K562 (cell line): ENCODE measurements at regions not wholly inside any gene's neighbourhood (a gene's known extent, or its start where the extent isn't known, plus 50 kb on each side); places are given as distances from the start of the nearest gene placed in this dataset.
"Not testable (repeated sequence)": the region's sequence is repeated elsewhere in the genome, so short reads cannot be mapped to it uniquely, and the experiment has no call there.

Experiments
- ATAC-seq: fragments of 200-7000 bp; cut with Tn5 transposase; 3 replicates; pipeline ENCODE4 v1.9.1; 2020; ENCODE audit warnings: moderate library complexity
- BruUV-seq: library from RNA; stranded (reverse); fragments of 400-500 nt; replicated peaks from 2 replicates; lab custom pipeline; 2021; lab: Mats Ljungman, UMichigan
- CTCF ChIA-PET: fragments of 300-600 bp; formaldehyde crosslinking; extraction: SDS; loops from one replicate; lab custom pipeline; 2021; ENCODE audit warnings: low intra/inter-chr PET ratio; lab: Yijun Ruan, JAX
- POLR2A ChIA-PET: fragments of 300-600, 350-650 bp; sonication (Branson Sonifier 250); formaldehyde crosslinking; extraction: SDS; loops from one replicate; lab custom pipeline; 2021; ENCODE audit warnings: antibody characterized with exemption, inconsistent platforms; lab: Yijun Ruan, JAX
- DNase-seq, 4 experiments: peaks; one replicate each; pipeline versions ENCODE4 v3.0.0 to v3.0.0-alpha.2; 2011 to 2018; ENCODE audit warnings: low spot score in 3 of 4, mixed read lengths in 3 of 4; ENCODE audit errors: extremely low read depth in 1 of 4
- FAIRE-seq: peaks from 2 replicates; lab custom pipeline; 2011; peaks lifted over from hg19 to GRCh38; lab: Jason Lieb, UNC
- H2AFZ ChIP-seq: 2 replicates; pipeline ENCODE4 v1.6.0; 2011; ENCODE audit warnings: low read depth, low read length, control low read depth, inconsistent platforms
- H3K27ac ChIP-seq: fragments of 200-600 bp; 3 replicates; pipeline ENCODE4 v1.8.0; 2011; ENCODE audit warnings: low read depth, mild to moderate bottlenecking, control low read depth, inconsistent platforms, low read length, moderate library complexity, mixed read lengths; ENCODE audit errors: extremely low read depth
- H3K27me3 ChIP-seq, 2 experiments: fragments of 300-600 bp in 1 of 2; 2 replicates in 1 of 2; 3 replicates in 1 of 2; pipeline versions ENCODE4 v1.6.0 to v1.8.0; 2011; ENCODE audit warnings: inconsistent platforms in 2 of 2, low read length in 2 of 2, mild to moderate bottlenecking in 1 of 2, mixed read lengths in 1 of 2, moderate library complexity in 1 of 2; ENCODE audit not compliant: control insufficient read depth in 2 of 2, insufficient read depth in 2 of 2
- H3K36me3 ChIP-seq: fragments of 300-600 bp; 3 replicates; pipeline ENCODE4 v1.8.0; 2011; ENCODE audit warnings: mild to moderate bottlenecking, low read length, inconsistent platforms; ENCODE audit not compliant: control insufficient read depth, insufficient read depth
- H3K4me1 ChIP-seq, 2 experiments: fragments of 200-600 bp in 1 of 2; replicated peaks in 1 of 2; 2 replicates in 1 of 2; 3 replicates in 1 of 2; pipeline versions ENCODE4 v1.5.1 to v1.8.0; 2011; ENCODE audit warnings: inconsistent platforms in 2 of 2, low read length in 2 of 2, mild to moderate bottlenecking in 1 of 2, mixed read lengths in 1 of 2, moderate library complexity in 1 of 2; ENCODE audit not compliant: control insufficient read depth in 2 of 2, insufficient read depth in 2 of 2
- H3K4me2 ChIP-seq: 2 replicates; pipeline ENCODE4 v1.6.1; 2011; ENCODE audit warnings: low read length, control low read depth, inconsistent platforms, mixed read lengths; ENCODE audit not compliant: insufficient read depth
- H3K4me3 ChIP-seq: fragments of 200-600 bp; sonication (generic), shearing (Covaris generic); 2 replicates; pipeline ENCODE4 v1.5.1; 2016; ENCODE audit warnings: control low read depth, inconsistent platforms
- H3K79me2 ChIP-seq: fragments of 200-600 bp; 3 replicates; pipeline ENCODE4 v1.8.0; 2011; ENCODE audit warnings: low read length, inconsistent platforms; ENCODE audit not compliant: control insufficient read depth, insufficient read depth
- H3K9ac ChIP-seq, 2 experiments: 2 replicates each; pipeline versions ENCODE4 v1.6.0 to v1.6.1; 2011; ENCODE audit warnings: low read depth in 2 of 2, low read length in 2 of 2, control low read depth in 1 of 2, inconsistent platforms in 1 of 2, mild to moderate bottlenecking in 1 of 2, mixed read lengths in 1 of 2; ENCODE audit not compliant: insufficient read depth in 1 of 2
- H3K9me1 ChIP-seq: one replicate; pipeline ENCODE4 v1.6.0; 2011; ENCODE audit warnings: inconsistent platforms, mild to moderate bottlenecking, low read length, moderate library complexity; ENCODE audit not compliant: control insufficient read depth, insufficient read depth
- H3K9me3 ChIP-seq: replicated peaks from 2 replicates; pipeline ENCODE4 v1.5.1; 2011; ENCODE audit warnings: low read depth, low read length, inconsistent platforms; ENCODE audit not compliant: control insufficient read depth, insufficient read depth
- H4K20me1 ChIP-seq: replicated peaks from 2 replicates; pipeline ENCODE4 v1.6.1; 2011; ENCODE audit warnings: low read length, inconsistent platforms, mixed read lengths; ENCODE audit not compliant: control insufficient read depth, insufficient read depth
- HDAC2 ChIP-seq: fragments of 450-650 bp; IDR thresholded peaks from 2 replicates; pipeline ENCODE4 v1.6.1; 2016; ENCODE audit warnings: mild to moderate bottlenecking
- HMG20A ChIP-seq: fragments of 450-650 bp; formaldehyde crosslinking; conservative IDR thresholded peaks from 2 replicates; pipeline ENCODE4 v1.4.0; 2020; ENCODE audit warnings: mild to moderate bottlenecking, mixed read lengths
- LCOR ChIP-seq: sonication (generic); formaldehyde crosslinking; IDR thresholded peaks from 2 replicates; pipeline ENCODE4 v1.8.0; 2022; ENCODE audit warnings: mild to moderate bottlenecking, missing genetic modification reagents
- ZBTB17 ChIP-seq: fragments of 450-650 bp; formaldehyde crosslinking; IDR thresholded peaks from 2 replicates; pipeline ENCODE4 v1.4.0; 2020; ENCODE audit warnings: mild to moderate bottlenecking
- WGBS: fragments of 100-300 bp; shearing (Covaris generic); methylation state at CpG from one replicate; pipeline ENCODE4 v1.1.6; 2016; ENCODE audit warnings: low coverage, mixed read lengths; ENCODE audit not compliant: insufficient coverage; ENCODE audit errors: missing lambda C conversion rate; 5-methylcytosine and 5-hydroxymethylcytosine counted together
- in situ Hi-C: fragments of 300-500 bp; cut with MboI; formaldehyde crosslinking; loops from 4 replicates; pipeline ENCODE4 v1.15.0; 2018; ENCODE audit warnings: inconsistent platforms, mixed read lengths
- intact Hi-C: fragments of 100-400 bp; cut with micrococcal nuclease; formaldehyde crosslinking; loops from 2 replicates; pipeline ENCODE4 v1.14.2; 2022

- H2AFZ ChIP-seq, H4K20me1 ChIP-seq, H3K27me3 ChIP-seq, CTCF ChIA-PET, H3K4me2 ChIP-seq, ATAC-seq, H3K9me1 ChIP-seq, FAIRE-seq, H3K79me2 ChIP-seq, H3K9ac ChIP-seq, H3K4me3 ChIP-seq, H3K36me3 ChIP-seq, intact Hi-C loops, BruUV-seq, H3K4me1 ChIP-seq, H3K27ac ChIP-seq, in situ Hi-C loops, DNase-seq, H3K9me3 ChIP-seq: not testable (repeated sequence)
- WGBS, result 0% methylated on average over 3 of the region's 3 CpGs
- POLR2A ChIA-PET, result interaction anchor here (0.6 kb wide), 2 partner anchors 13 to 44 kb away, joined by 3 read pairs; no protein-coding TSS in a partner anchor
Measured at GRCh38 chr5:66405145-66405544, 191.0 kb upstream of the MAST4 start.

DNA sequence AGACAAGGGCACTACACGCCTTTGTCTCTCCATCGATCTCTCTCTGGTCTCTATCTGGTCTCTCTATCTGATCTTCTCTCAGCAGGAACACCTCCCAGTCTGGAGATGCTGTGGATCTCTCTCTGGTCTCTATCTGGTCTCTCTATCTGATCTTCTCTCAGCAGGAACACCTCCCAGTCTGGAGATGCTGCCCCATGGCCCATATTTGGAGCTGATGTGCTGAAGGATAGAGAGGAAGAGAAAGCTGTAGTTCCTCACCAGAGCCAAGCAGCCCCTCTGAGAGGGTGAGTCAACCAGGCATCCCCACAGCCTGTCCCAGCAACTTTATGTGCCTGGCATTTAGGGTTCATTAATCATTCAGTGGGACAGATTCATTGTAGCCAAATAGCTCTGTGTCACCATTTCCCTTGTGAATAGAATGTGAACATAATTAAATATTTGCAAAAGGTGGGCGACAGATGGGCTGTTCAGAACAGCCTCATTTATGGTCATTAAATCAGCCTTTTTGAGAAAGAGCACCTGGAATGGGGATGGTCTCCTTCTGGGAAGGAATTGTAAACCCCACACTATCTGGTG lies 189.3 kb upstream of the MAST4 start:
- ATAC-seq, result no peak
- 0% methylated on average over 3 of the region's 3 CpGs for WGBS
- CTCF ChIA-PET, result no interaction called here

More for the DNA sequence above, 189.3 kb upstream of the MAST4 start:
- Histone ChIP-seq H3K79me2 (no peaks in the 10 kb centered on the region), H3K27me3 (no peaks in the 10 kb centered on the region), H3K36me3 (no peaks in the 10 kb centered on the region), H2AFZ (no peak overlapping the region), H4K20me1 (no peaks in the 10 kb centered on the region), H3K4me1 (no peaks in the 10 kb centered on the region), H3K9ac (no peak overlapping the region), H3K4me2 (no peak overlapping the region), H3K27ac (no peak overlapping the region), H3K9me1 (no peaks in the 10 kb centered on the region), H3K9me3 (no peaks in the 10 kb centered on the region), H3K4me3 (no peak overlapping the region)
- no peak for FAIRE-seq
- in situ Hi-C loops, result no loop called here
- no peak for DNase-seq
- no TSS peak for BruUV-seq
- no peak for TF ChIP-seq ZBTB17 (CRISPR knock-in tag)
- no peak for TF ChIP-seq HMG20A (CRISPR knock-in tag)
- no peak for TF ChIP-seq HDAC2
- TF ChIP-seq LCOR, result no peak
- POLR2A ChIA-PET, result no interaction called here
- intact Hi-C loops, result no loop called here
